ENCODE measurements at regions not wholly inside any gene's neighbourhood (a gene's known extent, or its start where the extent isn't known, plus 50 kb on each side); places are given as distances from the start of the nearest gene placed in this dataset.

GRCh38 chr6:74598462-74599393 is 607.1 kb downstream of the COL12A1 start:
- Mint-ChIP-seq H3K36me3 (ENCODE audit: low read depth) (no peaks in the 10 kb centered on the region), H3K4me3 (no peak overlapping the region), H3K27ac (no peak overlapping the region), H3K4me1 (no peaks in the 10 kb centered on the region), H3K27me3 (ENCODE audit: insufficient read depth, low read depth, poor library complexity) (peaks cover 2% of the 10 kb centered on the region), H3K9me3 (no peaks in the 10 kb centered on the region)
- H2AFZ ChIP-seq = no peak overlapping the region
- no peaks in the 10 kb centered on the region for H3K36me3 ChIP-seq (ENCODE audit: insufficient read depth)
- DNase-seq (ENCODE audit: low spot score) (no peak), ATAC-seq (no peak)
- H3K4me2 ChIP-seq = no peak overlapping the region
- no peaks in the 10 kb centered on the region for H3K79me2 ChIP-seq (replicated peaks; ENCODE audit: insufficient read depth)
- no peaks in the 10 kb centered on the region for H3K4me1 ChIP-seq (ENCODE audit: insufficient read depth)
- no peak overlapping the region for H3K4me3 ChIP-seq
- TF ChIP-seq NANOG (IDR thresholded peaks at IDR 0.05; ENCODE audit: borderline replicate concordance) (no peak), CTCF (conservative IDR thresholded peaks at IDR 0.05; ENCODE audit: low read depth in 2 of 2) (no peak), ZNF462 (CRISPR knock-in tag; IDR thresholded peaks at IDR 0.05) (no peak), ZNF331 (CRISPR knock-in tag; IDR thresholded peaks at IDR 0.05; ENCODE audit: low read depth) (no peak), REST (IDR thresholded peaks at IDR 0.05; ENCODE audit: unreplicated experiment) (no peak), POLR2AphosphoS5 (IDR thresholded peaks at IDR 0.05; ENCODE audit: low read depth) (no peak), JUNB (IDR thresholded peaks at IDR 0.05; ENCODE audit: unreplicated experiment) (no peak), EZH2 (IDR thresholded peaks at IDR 0.05; ENCODE audit: low read depth, unreplicated experiment) (no peak), ZNF114 (CRISPR knock-in tag; IDR thresholded peaks at IDR 0.05) (no peak), CREB1 (CRISPR knock-in tag; IDR thresholded peaks at IDR 0.05; ENCODE audit: low read depth) (no peak), STAT1 (IDR thresholded peaks at IDR 0.05; ENCODE audit: unreplicated experiment) (no peak), ETS1 (IDR thresholded peaks at IDR 0.05) (no peak), EZH2phosphoT487 (IDR thresholded peaks at IDR 0.05; ENCODE audit: unreplicated experiment) (no peak)
- no peaks in the 10 kb centered on the region for H3K27me3 ChIP-seq (ENCODE audit: insufficient read depth)
- H3K9me2 ChIP-seq (ENCODE audit: insufficient read depth) = no peaks in the 10 kb centered on the region
- H3F3A ChIP-seq (replicated peaks; ENCODE audit: low read depth) = no peaks in the 10 kb centered on the region
- no peak overlapping the region for H3K27ac ChIP-seq (ENCODE audit: low read depth)
- no peaks in the 10 kb centered on the region for H4K20me1 ChIP-seq (replicated peaks; ENCODE audit: insufficient read depth)

Measured in GM23338 (cell line).